ENCODE measurements at regions not wholly inside any gene's neighbourhood (a gene's known extent, or its start where the extent isn't known, plus 50 kb on each side); places are given as distances from the start of the nearest gene placed in this dataset.

- no peak for DNase-seq (ENCODE audit: low read depth in 2 of 2)
These were observed 71.3 kb downstream of the CPN2 start for GRCh38 chr3:194279701-194280360.

GRCh38 chr3:194280777-194281176 is 70.4 kb downstream of the CPN2 start:
- DNase-seq (ENCODE audit: low read depth in 2 of 2), result no peak

DNA sequence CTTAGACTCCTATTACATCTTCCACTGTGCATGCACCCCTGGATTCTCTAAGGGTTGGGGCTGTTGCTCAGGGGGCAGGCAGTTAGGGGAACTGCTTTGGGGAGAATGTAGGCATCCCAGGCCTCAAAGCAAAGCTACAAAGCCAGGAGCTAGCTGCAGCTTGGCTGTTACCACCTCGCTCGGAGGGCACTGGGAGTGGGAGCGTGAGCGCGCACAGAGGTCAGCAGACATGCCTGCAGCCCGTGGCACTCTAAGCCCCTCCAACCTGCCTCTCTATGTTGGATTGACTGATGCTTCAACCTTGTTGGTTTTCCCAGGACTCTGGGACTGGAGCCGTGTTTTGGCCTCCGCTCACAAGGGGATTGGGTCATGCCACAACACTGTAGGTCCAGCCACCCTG is 69.8 kb downstream of the CPN2 start:
- no peak for DNase-seq (ENCODE audit: low read depth in 2 of 2)

DNA sequence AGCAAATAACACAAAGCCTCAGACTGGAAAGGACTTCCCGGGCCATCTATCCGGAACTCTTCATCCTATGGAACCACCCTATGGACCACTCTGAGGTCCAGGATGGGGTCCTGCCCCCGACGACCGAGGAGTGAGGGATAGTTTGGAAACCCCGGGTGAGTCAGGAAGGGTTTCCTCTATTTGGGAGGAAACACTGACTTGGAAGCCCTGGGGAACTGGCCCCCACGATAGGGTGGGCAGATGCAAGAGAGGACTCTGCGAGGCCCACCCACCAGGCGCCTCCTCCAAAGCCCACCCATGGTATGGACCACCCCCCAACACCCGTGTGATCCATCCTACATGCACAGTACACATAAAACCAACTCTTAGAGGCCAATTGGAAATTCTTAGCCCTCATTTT is 69.4 kb downstream of the CPN2 start:
- no peak for DNase-seq (ENCODE audit: low read depth in 2 of 2)

DNA sequence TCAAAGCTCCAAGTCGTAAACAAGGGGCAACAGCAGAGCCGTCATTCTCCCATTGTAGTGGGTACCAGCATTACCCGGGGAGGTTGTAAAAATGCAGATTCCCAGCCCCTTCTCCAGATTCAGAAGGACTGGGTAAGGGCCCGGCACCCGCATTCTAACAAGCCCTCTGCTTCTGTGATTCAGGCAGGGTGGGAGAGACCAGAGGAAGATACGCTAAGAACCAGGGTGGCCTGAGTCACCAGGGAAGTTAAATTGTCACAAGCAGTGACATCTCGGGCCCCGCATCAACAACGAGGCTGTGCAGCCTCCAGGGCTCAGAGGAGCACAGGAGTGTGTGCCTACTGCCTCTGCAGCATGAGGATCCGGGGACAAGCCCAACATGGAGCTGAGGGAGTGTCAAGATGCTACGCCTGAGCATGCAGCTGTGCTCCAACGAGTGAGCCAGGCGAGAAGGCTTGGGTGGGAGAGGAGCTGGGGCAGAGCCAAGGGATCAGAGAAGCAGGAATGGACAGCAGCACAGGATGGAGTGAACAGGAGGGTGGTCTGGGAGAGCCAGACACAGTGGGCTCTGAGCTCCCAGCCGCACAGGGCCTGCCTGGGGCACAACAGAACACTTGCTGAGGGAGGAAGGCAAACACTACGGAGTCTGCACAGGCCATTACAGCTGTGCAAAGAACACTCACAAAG is 68.5 kb downstream of the CPN2 start:
- DNase-seq (ENCODE audit: low read depth in 2 of 2), result no peak

- no peak for DNase-seq (ENCODE audit: low read depth in 2 of 2)
These were observed 67.7 kb downstream of the CPN2 start for GRCh38 chr3:194283221-194284006.

DNA sequence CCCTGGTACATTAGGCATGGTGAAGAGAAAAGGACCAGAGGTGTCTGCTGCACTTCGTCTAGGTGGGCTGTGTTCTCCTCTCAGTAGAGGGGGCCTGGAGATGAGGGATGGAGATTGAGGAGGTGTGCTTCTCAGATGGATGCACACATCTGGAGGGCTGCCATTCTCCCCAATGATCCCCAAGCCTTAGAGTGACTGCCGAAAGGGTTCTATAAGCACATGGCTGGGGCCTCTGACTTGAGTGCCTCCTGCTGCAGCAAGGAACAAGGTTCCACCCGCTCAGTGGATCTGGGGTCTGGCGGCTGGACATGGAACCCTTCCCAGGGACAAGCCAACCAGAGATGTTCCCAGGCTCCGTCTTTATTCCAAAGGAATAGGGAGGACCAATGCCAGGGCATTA is 66.8 kb downstream of the CPN2 start:
- no peak for DNase-seq (ENCODE audit: low read depth in 2 of 2)

- DNase-seq (ENCODE audit: low read depth in 2 of 2), result no peak
These were observed 65.9 kb downstream of the CPN2 start for GRCh38 chr3:194285024-194285849.

DNA sequence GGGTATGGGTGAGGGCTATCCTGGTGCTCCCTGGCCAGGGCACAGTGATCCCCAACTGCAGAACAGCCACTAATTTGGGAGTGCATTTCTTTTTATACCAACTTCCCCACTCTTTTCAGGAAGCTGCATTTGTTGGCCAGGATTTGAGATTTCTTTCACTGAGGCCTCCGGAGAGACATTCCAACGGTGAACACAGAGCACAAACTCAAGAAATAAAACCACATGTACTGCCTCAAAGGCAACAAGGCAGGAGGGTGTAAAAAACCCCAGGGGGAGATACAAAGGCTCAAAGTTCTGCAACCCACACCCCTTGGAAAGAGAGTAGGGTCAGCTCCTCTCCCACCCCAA is 65.3 kb downstream of the CPN2 start:
- DNase-seq (ENCODE audit: low read depth in 2 of 2), result no peak

GRCh38 chr3:194286375-194287146 is 64.6 kb downstream of the CPN2 start:
- DNase-seq (ENCODE audit: low read depth in 2 of 2), result no peak

GRCh38 chr3:194287374-194287773 is 63.8 kb downstream of the CPN2 start:
- no peak for DNase-seq (ENCODE audit: low read depth in 2 of 2)

GRCh38 chr3:194287977-194288706 is 63.0 kb downstream of the CPN2 start:
- no peak for DNase-seq (ENCODE audit: low read depth in 2 of 2)
